GM12872 (cell line): ENCODE measurements at regions not wholly inside any gene's neighbourhood (a gene's known extent, or its start where the extent isn't known, plus 50 kb on each side); places are given as distances from the start of the nearest gene placed in this dataset.

ENCODE experiments used
- TF ChIP-seq, protein P1 (sequence below): IDR thresholded peaks from 3 replicates; pipeline ENCODE4 v1.5.1; 2011; ENCODE audit warnings: low read depth, mild to moderate bottlenecking, low read length, moderate library complexity; ENCODE audit not compliant: insufficient read depth

DNA sequence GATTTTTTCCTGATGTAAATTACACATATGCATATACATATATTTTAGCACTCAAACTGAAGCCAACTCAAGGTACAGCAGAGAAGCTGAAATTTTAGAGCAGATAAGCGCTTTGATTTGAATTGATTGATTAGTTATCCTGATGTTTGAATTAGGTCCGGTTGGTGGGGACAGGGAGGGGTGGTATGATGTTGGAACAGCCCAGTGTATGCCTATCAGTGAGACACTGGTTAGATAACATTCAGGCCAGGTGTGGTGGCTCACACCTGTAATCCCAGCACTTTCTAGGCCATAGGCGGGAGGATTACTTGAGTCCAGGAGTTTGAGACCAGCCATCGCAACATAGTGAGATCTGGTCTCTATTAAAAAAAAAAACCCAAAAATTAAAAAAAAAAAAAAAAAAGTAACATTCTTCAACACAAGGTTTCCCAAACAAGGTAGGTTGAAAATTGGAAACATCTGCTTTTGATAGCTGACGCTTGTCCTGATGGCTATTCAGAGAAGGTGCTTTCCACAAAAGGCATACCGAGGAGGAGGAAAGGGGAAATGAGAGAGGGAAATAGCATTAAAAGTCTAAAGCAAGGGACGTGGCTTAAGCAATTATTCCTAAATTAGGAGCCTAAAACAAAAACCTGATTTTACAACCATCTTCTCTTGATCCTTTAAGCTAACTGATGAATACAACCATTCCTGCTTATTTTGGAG is 288.4 kb upstream of the JARID2 start:
- TF ChIP-seq, protein P1, sequence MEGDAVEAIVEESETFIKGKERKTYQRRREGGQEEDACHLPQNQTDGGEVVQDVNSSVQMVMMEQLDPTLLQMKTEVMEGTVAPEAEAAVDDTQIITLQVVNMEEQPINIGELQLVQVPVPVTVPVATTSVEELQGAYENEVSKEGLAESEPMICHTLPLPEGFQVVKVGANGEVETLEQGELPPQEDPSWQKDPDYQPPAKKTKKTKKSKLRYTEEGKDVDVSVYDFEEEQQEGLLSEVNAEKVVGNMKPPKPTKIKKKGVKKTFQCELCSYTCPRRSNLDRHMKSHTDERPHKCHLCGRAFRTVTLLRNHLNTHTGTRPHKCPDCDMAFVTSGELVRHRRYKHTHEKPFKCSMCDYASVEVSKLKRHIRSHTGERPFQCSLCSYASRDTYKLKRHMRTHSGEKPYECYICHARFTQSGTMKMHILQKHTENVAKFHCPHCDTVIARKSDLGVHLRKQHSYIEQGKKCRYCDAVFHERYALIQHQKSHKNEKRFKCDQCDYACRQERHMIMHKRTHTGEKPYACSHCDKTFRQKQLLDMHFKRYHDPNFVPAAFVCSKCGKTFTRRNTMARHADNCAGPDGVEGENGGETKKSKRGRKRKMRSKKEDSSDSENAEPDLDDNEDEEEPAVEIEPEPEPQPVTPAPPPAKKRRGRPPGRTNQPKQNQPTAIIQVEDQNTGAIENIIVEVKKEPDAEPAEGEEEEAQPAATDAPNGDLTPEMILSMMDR, result no peak

DNA sequence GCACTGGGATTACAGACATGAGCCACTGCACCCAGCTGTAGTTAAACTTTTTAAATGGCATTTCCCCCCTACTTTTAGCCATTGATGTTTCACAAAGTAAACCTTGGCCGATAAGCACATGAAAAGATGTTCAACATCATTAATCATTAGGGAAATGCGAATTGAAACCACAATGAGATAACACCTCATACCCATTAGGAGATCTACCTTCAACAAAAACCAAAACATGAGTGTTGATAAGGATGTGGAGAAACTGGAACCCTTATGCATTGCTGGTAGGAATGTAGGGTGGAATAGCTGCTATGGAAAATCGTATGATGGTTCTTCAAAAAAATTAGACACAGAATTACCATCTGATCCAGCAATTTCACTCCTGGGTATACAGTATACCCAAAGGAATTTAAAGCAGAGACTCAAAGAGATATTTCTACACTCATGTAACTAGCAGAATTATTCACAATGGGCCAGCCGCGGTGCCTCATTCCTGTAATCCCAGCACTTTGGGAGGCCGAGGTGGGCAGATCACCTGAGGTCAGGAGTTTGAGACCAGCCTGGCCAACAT is 286.5 kb upstream of the JARID2 start:
- TF ChIP-seq, protein P1, result no peak

DNA sequence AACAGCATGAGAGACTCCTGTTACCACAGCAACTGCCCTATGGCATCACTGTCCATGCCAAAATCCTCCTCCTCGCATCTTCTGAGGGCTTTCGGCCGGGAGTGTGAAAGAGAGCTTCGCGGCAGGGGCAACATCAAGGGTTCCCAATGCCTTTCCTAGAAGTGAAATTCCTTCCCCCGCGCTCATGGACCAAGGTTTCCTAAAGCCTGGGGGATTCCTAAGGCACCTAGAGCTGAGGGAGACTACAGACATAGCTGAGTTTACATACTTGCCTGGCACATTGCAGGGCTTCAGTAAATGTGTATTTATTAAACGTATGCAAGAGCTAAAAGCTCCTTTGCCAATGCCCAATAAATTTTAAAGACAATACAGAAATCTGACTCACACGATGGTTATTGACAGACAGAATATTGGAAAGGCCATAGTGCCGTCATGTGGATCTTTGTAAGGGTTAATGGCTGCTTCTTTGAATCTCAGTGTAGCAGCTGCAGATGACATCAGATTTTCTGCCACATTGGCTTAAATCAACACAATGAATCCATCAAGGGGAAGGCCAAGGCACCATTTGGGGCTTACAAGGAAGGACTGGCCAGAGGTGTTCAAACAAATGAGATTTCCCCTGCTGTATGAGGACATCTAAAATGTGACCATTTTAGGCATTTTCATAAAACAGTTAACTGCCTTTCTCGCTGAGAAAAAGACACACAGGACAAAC is 281.2 kb upstream of the JARID2 start:
- TF ChIP-seq, protein P1, result no peak

DNA sequence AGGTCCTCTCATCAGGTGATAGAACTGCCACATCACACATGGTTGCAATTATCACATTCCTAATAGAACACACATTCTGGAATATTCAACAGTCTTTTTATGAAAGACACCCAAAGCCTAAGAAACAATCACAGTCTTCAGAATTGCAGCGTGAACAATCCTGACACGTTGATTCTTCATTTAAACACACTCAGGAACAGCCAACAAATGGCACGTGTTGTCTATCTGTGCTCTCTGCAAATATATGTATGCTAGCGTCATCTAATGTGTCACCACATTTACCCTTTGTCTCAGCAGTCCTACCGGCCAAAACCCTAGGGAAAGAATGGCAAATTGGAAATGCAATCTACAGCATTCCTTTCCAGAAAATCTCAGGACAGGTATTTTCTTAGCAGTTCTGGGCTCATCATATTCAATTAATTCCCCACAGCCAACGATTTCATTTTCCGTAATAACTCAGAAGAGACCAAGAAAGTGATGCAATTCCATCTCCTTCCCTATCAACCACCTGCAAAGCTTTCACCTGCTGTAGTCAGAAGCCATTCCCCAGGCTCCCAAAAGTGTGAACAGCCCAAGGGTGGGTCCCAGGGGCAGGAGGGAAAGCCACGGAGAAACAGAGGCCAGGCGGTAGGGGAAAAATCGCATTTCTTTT is 280.3 kb upstream of the JARID2 start:
- TF ChIP-seq, protein P1, result no peak

DNA sequence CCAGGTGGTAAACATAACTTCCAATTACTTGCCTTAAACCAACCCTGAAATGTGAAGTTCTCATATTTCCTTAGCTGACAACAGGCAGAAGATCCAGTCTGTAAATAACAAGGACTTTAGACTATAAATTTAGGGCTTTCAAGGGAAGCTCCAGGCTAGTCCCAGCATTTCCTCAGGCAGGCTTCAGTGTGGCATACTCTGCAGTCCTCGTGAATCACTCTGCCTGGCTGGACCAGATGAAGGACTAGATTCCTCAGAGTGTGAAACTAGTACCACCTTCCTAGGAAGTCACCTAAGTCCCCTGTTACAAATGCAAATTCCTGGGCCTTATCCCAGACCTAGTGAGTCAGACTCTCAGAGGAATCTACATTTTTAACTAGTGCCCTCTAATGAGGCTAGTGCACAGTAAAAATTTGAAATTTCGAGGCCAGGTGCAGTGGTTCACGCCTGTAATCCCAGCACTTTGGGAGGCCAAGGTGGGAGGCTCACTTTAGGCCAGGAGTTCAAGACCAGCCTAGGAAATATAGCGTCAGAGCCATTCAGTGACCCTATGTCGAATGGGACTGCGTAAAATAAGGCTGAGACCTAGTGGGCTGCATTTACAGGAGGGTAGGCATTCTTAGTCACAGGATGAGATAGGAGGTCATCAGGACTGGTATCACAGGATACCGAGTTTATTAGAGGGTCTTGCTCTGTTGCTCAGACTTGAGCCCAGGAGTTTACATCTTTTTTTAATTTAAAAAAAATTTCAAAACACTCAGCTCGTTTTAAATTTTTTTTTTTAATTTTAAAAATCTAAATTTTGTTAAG is 279.6 kb upstream of the JARID2 start:
- TF ChIP-seq, protein P1, result no peak

DNA sequence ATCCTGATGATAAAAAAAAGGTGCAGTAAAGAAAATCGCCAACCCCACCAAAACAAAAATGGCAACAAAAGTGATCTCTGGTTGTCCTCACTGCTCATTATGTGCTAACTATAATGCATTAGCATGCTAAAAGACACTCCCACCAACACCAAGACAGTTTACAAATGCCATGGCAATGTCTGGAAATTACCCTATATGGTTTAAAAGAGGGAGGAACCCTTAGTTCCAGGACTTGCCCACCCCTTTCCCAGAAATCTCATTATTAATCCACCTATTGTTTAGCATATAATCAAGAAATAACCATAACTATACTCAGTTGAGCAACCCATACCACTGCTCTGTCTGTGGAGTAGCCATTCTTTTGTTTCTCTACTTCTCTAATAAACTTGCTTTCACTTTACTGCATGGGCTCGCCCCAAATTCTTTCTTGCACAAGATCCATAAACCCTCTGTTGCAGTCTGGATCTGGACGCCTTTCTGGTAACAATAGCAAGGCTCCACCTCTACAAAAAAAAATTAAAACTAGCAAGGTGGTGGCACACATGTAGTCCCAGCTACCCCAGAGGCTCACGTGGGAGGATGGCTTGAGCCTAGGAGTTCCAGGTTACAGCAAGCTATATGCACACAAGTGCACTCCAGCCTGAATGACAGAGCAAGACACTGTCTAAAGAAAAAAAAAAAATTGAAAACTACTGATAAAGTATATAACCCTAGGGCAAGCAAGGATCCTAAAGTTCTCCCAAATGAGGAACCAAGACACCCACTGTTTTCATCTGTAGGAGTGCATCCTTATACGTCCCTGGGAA is 278.8 kb upstream of the JARID2 start:
- TF ChIP-seq, protein P1, result no peak
